Activated naive CD8-positive, alpha-beta T cell (primary cell): ENCODE measurements at regions not wholly inside any gene's neighbourhood (a gene's known extent, or its start where the extent isn't known, plus 50 kb on each side); places are given as distances from the start of the nearest gene placed in this dataset.

Experiments used
- H3K27ac Mint-ChIP-seq: one replicate; pipeline ENCODE4 v1.8.0; 2021; ENCODE audit warnings: mixed read lengths
- H3K27me3 Mint-ChIP-seq: one replicate; pipeline ENCODE4 v1.8.0; 2021; ENCODE audit warnings: mixed read lengths
- H3K36me3 Mint-ChIP-seq: one replicate; pipeline ENCODE4 v1.8.0; 2021; ENCODE audit warnings: mixed read lengths
- H3K4me1 Mint-ChIP-seq: one replicate; pipeline ENCODE4 v1.8.0; 2021; ENCODE audit warnings: low read depth, mixed read lengths
- H3K4me3 Mint-ChIP-seq: one replicate; pipeline ENCODE4 v1.8.0; 2021; ENCODE audit warnings: mild to moderate bottlenecking, mixed read lengths
- H3K9me3 Mint-ChIP-seq: one replicate; pipeline ENCODE4 v1.8.0; 2021; ENCODE audit warnings: low read depth, mixed read lengths

GRCh38 chr2:198368089-198368488, 563.7 kb downstream of the PLCL1 start:
- Mint-ChIP-seq H3K27ac (no peak overlapping the region), H3K27me3 (peaks cover 7% of the 10 kb centered on the region), H3K4me3 (no peak overlapping the region), H3K4me1 (peaks cover 7% of the 10 kb centered on the region), H3K36me3 (no peaks in the 10 kb centered on the region), H3K9me3 (no peaks in the 10 kb centered on the region)

- H3K9me3 Mint-ChIP-seq: no peaks in the 10 kb centered on the region
- H3K4me1 Mint-ChIP-seq: no peaks in the 10 kb centered on the region
- no peaks in the 10 kb centered on the region for H3K36me3 Mint-ChIP-seq
- no peak overlapping the region for H3K4me3 Mint-ChIP-seq
- no peak overlapping the region for H3K27ac Mint-ChIP-seq
- H3K27me3 Mint-ChIP-seq: peaks cover 11% of the 10 kb centered on the region
Observed at GRCh38 chr2:198362740-198363139, 558.3 kb downstream of the PLCL1 start.

- Mint-ChIP-seq H3K4me3 (no peak overlapping the region), H3K27me3 (peaks cover 11% of the 10 kb centered on the region), H3K9me3 (no peaks in the 10 kb centered on the region), H3K27ac (no peak overlapping the region), H3K4me1 (no peaks in the 10 kb centered on the region), H3K36me3 (no peaks in the 10 kb centered on the region)
Observed at GRCh38 chr2:198359308-198359707, 554.9 kb downstream of the PLCL1 start.

GRCh38 chr2:198356157-198356556, 551.8 kb downstream of the PLCL1 start:
- no peak overlapping the region for H3K27ac Mint-ChIP-seq
- peaks cover 20% of the 10 kb centered on the region for H3K27me3 Mint-ChIP-seq
- no peak overlapping the region for H3K4me3 Mint-ChIP-seq
- H3K4me1 Mint-ChIP-seq: no peaks in the 10 kb centered on the region
- no peaks in the 10 kb centered on the region for H3K36me3 Mint-ChIP-seq
- H3K9me3 Mint-ChIP-seq: no peaks in the 10 kb centered on the region

GRCh38 chr2:198351647-198352046, 547.3 kb downstream of the PLCL1 start:
- Mint-ChIP-seq H3K4me1 (no peaks in the 10 kb centered on the region), H3K36me3 (no peaks in the 10 kb centered on the region), H3K4me3 (no peak overlapping the region)

GRCh38 chr2:198347946-198348345, 543.6 kb downstream of the PLCL1 start:
- Mint-ChIP-seq H3K4me3 (no peak overlapping the region), H3K36me3 (no peaks in the 10 kb centered on the region), H3K27ac (no peak overlapping the region), H3K4me1 (peaks cover 3% of the 10 kb centered on the region), H3K27me3 (peaks cover 22% of the 10 kb centered on the region), H3K9me3 (no peaks in the 10 kb centered on the region)

More at GRCh38 chr2:198351647-198352046, 547.3 kb downstream of the PLCL1 start:
- Mint-ChIP-seq H3K27me3 (peaks cover 19% of the 10 kb centered on the region), H3K9me3 (no peaks in the 10 kb centered on the region), H3K27ac (no peak overlapping the region)

- Mint-ChIP-seq H3K4me1 (peaks cover 3% of the 10 kb centered on the region), H3K27me3 (peaks cover 20% of the 10 kb centered on the region), H3K4me3 (no peak overlapping the region), H3K36me3 (no peaks in the 10 kb centered on the region), H3K27ac (no peak overlapping the region), H3K9me3 (no peaks in the 10 kb centered on the region)
Observed at GRCh38 chr2:198347349-198347748, 543.0 kb downstream of the PLCL1 start.

GRCh38 chr2:198343471-198343870, 539.1 kb downstream of the PLCL1 start:
- Mint-ChIP-seq H3K4me3 (no peak overlapping the region), H3K27ac (no peak overlapping the region), H3K27me3 (peaks cover 17% of the 10 kb centered on the region), H3K4me1 (peaks cover 3% of the 10 kb centered on the region), H3K9me3 (no peaks in the 10 kb centered on the region), H3K36me3 (no peaks in the 10 kb centered on the region)

GRCh38 chr2:198340846-198341245, 536.5 kb downstream of the PLCL1 start:
- H3K36me3 Mint-ChIP-seq: no peaks in the 10 kb centered on the region
- H3K4me1 Mint-ChIP-seq: peaks cover 3% of the 10 kb centered on the region
- H3K27ac Mint-ChIP-seq: no peak overlapping the region
- peaks cover 16% of the 10 kb centered on the region for H3K27me3 Mint-ChIP-seq
- H3K9me3 Mint-ChIP-seq: no peaks in the 10 kb centered on the region
- no peak overlapping the region for H3K4me3 Mint-ChIP-seq

GRCh38 chr2:198339116-198339515, 534.7 kb downstream of the PLCL1 start:
- Mint-ChIP-seq H3K27me3 (peaks cover 11% of the 10 kb centered on the region), H3K4me3 (no peak overlapping the region), H3K4me1 (peaks cover 3% of the 10 kb centered on the region), H3K9me3 (no peaks in the 10 kb centered on the region), H3K27ac (no peak overlapping the region), H3K36me3 (no peaks in the 10 kb centered on the region)

GRCh38 chr2:198337368-198337767, 533.0 kb downstream of the PLCL1 start:
- no peak overlapping the region for H3K4me3 Mint-ChIP-seq
- peaks cover 6% of the 10 kb centered on the region for H3K27me3 Mint-ChIP-seq
- no peaks in the 10 kb centered on the region for H3K36me3 Mint-ChIP-seq
- no peaks in the 10 kb centered on the region for H3K4me1 Mint-ChIP-seq
- H3K27ac Mint-ChIP-seq: no peak overlapping the region
- H3K9me3 Mint-ChIP-seq: no peaks in the 10 kb centered on the region

GRCh38 chr2:198328454-198328853, 524.1 kb downstream of the PLCL1 start:
- no peaks in the 10 kb centered on the region for H3K9me3 Mint-ChIP-seq
- H3K4me1 Mint-ChIP-seq: peaks cover 28% of the 10 kb centered on the region
- H3K27me3 Mint-ChIP-seq: peaks cover 9% of the 10 kb centered on the region
- H3K27ac Mint-ChIP-seq: no peak overlapping the region
- no peaks in the 10 kb centered on the region for H3K36me3 Mint-ChIP-seq
- H3K4me3 Mint-ChIP-seq: no peak overlapping the region

- Mint-ChIP-seq H3K9me3 (no peaks in the 10 kb centered on the region), H3K4me1 (peaks cover 28% of the 10 kb centered on the region), H3K27me3 (peaks cover 10% of the 10 kb centered on the region), H3K4me3 (no peak overlapping the region), H3K27ac (no peak overlapping the region), H3K36me3 (no peaks in the 10 kb centered on the region)
Observed at GRCh38 chr2:198327526-198327925, 523.1 kb downstream of the PLCL1 start.

- Mint-ChIP-seq H3K27me3 (peaks cover 15% of the 10 kb centered on the region), H3K4me3 (no peak overlapping the region), H3K36me3 (no peaks in the 10 kb centered on the region), H3K4me1 (peaks cover 28% of the 10 kb centered on the region), H3K9me3 (no peaks in the 10 kb centered on the region), H3K27ac (peak overlapping the region; percentile 47)
Observed at GRCh38 chr2:198326431-198326830, 522.0 kb downstream of the PLCL1 start.

GRCh38 chr2:198325359-198325758, 521.0 kb downstream of the PLCL1 start:
- Mint-ChIP-seq H3K4me1 (peaks cover 28% of the 10 kb centered on the region), H3K4me3 (peak overlapping the region; percentile 41), H3K36me3 (no peaks in the 10 kb centered on the region), H3K9me3 (no peaks in the 10 kb centered on the region), H3K27ac (peak overlapping the region; percentile 74), H3K27me3 (peaks cover 17% of the 10 kb centered on the region)

- Mint-ChIP-seq H3K4me3 (no peak overlapping the region), H3K27ac (no peak overlapping the region), H3K9me3 (no peaks in the 10 kb centered on the region), H3K36me3 (no peaks in the 10 kb centered on the region), H3K27me3 (peaks cover 18% of the 10 kb centered on the region), H3K4me1 (peaks cover 28% of the 10 kb centered on the region)
Observed at GRCh38 chr2:198324071-198324470, 519.7 kb downstream of the PLCL1 start.
